ENCODE measurements at regions not wholly inside any gene's neighbourhood (a gene's known extent, or its start where the extent isn't known, plus 50 kb on each side); places are given as distances from the start of the nearest gene placed in this dataset.
"Not testable (repeated sequence)": the region's sequence is repeated elsewhere in the genome, so short reads cannot be mapped to it uniquely, and the experiment has no call there.

GRCh38 chr1:170375082-170375723 is 156.8 kb upstream of the GORAB start:
- no peak for DNase-seq (ENCODE audit: low spot score)

- DNase-seq (ENCODE audit: low spot score), result no peak
Measured at GRCh38 chr1:170376801-170377385, 155.1 kb upstream of the GORAB start.

GRCh38 chr1:170377440-170377839 is 154.5 kb upstream of the GORAB start:
- DNase-seq (ENCODE audit: low spot score), result no peak

- DNase-seq (ENCODE audit: low spot score), result no peak
Measured at GRCh38 chr1:170377896-170378634, 153.9 kb upstream of the GORAB start.

- DNase-seq (ENCODE audit: low spot score), result no peak
Measured at GRCh38 chr1:170385750-170386149, 146.2 kb upstream of the GORAB start.

GRCh38 chr1:170388489-170388888 is 143.5 kb upstream of the GORAB start:
- no peak for DNase-seq (ENCODE audit: low spot score)

- DNase-seq (ENCODE audit: low spot score), result no peak
Measured at GRCh38 chr1:170395149-170395548, 136.8 kb upstream of the GORAB start.

GRCh38 chr1:170397061-170397460 is 134.9 kb upstream of the GORAB start:
- no peak for DNase-seq (ENCODE audit: low spot score)

GRCh38 chr1:170402476-170403311 is 129.3 kb upstream of the GORAB start:
- no peak for DNase-seq (ENCODE audit: low spot score)

GRCh38 chr1:170407138-170407537 is 124.8 kb upstream of the GORAB start:
- DNase-seq (ENCODE audit: low spot score), result no peak

GRCh38 chr1:170407581-170407980 is 124.4 kb upstream of the GORAB start:
- DNase-seq (ENCODE audit: low spot score), result no peak

GRCh38 chr1:170410401-170411166 is 121.4 kb upstream of the GORAB start:
- no peak for DNase-seq (ENCODE audit: low spot score)

- peak; percentile 18 for DNase-seq (ENCODE audit: low spot score)
Measured at GRCh38 chr1:170414989-170415709, 116.8 kb upstream of the GORAB start.

GRCh38 chr1:170415710-170416372 is 116.1 kb upstream of the GORAB start:
- no peak for DNase-seq (ENCODE audit: low spot score)

GRCh38 chr1:170424346-170424745 is 107.6 kb upstream of the GORAB start:
- no peak for DNase-seq (ENCODE audit: low spot score)

GRCh38 chr1:170426596-170426995 is 105.4 kb upstream of the GORAB start:
- DNase-seq (ENCODE audit: low spot score), result no peak

- DNase-seq (ENCODE audit: low spot score), result not testable (repeated sequence)
Measured at GRCh38 chr1:170427002-170427401, 105.0 kb upstream of the GORAB start.

- no peak for DNase-seq (ENCODE audit: low spot score)
Measured at GRCh38 chr1:170436928-170437327, 95.0 kb upstream of the GORAB start.

- no peak for DNase-seq (ENCODE audit: low spot score)
Measured at GRCh38 chr1:170445096-170445495, 86.9 kb upstream of the GORAB start.

- DNase-seq (ENCODE audit: low spot score), result no peak
Measured at GRCh38 chr1:170448661-170449158, 83.3 kb upstream of the GORAB start.
